HUES6 (cell line): ENCODE measurements at regions not wholly inside any gene's neighbourhood (a gene's known extent, or its start where the extent isn't known, plus 50 kb on each side); places are given as distances from the start of the nearest gene placed in this dataset.

Experiments
- H3K27ac ChIP-seq: 2 replicates; pipeline ENCODE4 v1.7.0; 2013; ENCODE audit warnings: low read depth, mild to moderate bottlenecking, low read length, inconsistent platforms
- H3K27me3 ChIP-seq: 2 replicates; pipeline ENCODE4 v1.6.1; 2013; ENCODE audit warnings: low read length; ENCODE audit not compliant: control insufficient read depth, insufficient read depth
- H3K36me3 ChIP-seq: 2 replicates; pipeline ENCODE4 v1.6.1; 2013; ENCODE audit warnings: low read length; ENCODE audit not compliant: control insufficient read depth, insufficient read depth
- H3K4me1 ChIP-seq: 2 replicates; pipeline ENCODE4 v1.6.1; 2013; ENCODE audit warnings: low read length; ENCODE audit not compliant: control insufficient read depth, insufficient read depth
- H3K4me3 ChIP-seq: 2 replicates; pipeline ENCODE4 v1.5.1; 2013; ENCODE audit warnings: low read depth, low read length
- H3K9ac ChIP-seq: one replicate; pipeline ENCODE4 v1.6.1; 2013; ENCODE audit warnings: mild to moderate bottlenecking, low read length
- H3K9me3 ChIP-seq: 2 replicates; pipeline ENCODE4 v1.6.1; 2013; ENCODE audit warnings: low read depth, low read length; ENCODE audit not compliant: control insufficient read depth, insufficient read depth

DNA sequence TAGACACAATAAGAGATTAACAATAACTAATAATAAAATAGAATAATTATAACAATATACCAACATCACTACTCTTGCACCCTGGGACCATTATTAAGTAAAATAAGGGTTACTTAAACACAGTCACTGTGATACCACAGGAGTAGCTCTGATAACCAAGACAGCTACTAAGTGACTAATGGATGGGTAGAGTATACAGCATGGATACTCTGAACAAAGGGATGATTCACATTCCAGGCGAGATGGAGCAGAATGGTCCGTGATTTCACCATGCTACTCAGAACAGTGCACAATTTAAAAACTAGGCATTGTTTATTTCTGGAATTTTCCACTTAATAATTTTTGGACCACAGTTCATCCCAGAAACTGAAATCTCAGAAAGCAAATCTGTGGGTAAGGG lies 80.0 kb upstream of the FUT9 start:
- H3K4me1 ChIP-seq, result no peaks in the 10 kb centered on the region
- no peak overlapping the region for H3K4me3 ChIP-seq
- H3K27me3 ChIP-seq, result no peaks in the 10 kb centered on the region
- H3K9ac ChIP-seq, result no peak overlapping the region
- no peaks in the 10 kb centered on the region for H3K9me3 ChIP-seq
- H3K27ac ChIP-seq, result no peak overlapping the region
- H3K36me3 ChIP-seq, result no peaks in the 10 kb centered on the region

GRCh38 chr6:95946906-95947305 lies 68.9 kb upstream of the FUT9 start:
- H3K36me3 ChIP-seq, result no peaks in the 10 kb centered on the region
- no peaks in the 10 kb centered on the region for H3K9me3 ChIP-seq
- H3K27ac ChIP-seq, result no peak overlapping the region
- no peak overlapping the region for H3K4me3 ChIP-seq
- no peaks in the 10 kb centered on the region for H3K4me1 ChIP-seq
- no peaks in the 10 kb centered on the region for H3K27me3 ChIP-seq
- H3K9ac ChIP-seq, result no peak overlapping the region

DNA sequence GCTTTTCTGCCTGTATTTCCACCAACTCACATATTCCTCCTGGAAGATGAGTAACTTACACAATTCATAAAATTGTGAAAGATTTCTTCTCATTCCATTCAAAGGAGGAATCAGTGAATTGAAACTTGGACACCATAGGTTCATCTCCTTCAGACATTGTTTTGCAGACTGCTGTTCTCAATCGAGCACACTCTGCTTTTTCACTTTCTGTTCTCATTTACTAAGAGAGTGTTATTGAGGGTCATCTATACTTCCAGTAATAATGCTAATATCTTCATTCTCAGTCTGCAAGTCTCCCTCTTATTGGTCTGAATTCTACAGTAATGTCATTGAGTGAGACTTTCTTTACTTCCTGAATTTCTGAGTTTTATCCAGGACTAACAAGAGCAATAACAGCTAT lies 67.5 kb upstream of the FUT9 start:
- Histone ChIP-seq H3K9ac (no peak overlapping the region), H3K36me3 (no peaks in the 10 kb centered on the region), H3K4me3 (no peak overlapping the region), H3K27ac (no peak overlapping the region), H3K27me3 (no peaks in the 10 kb centered on the region), H3K4me1 (no peaks in the 10 kb centered on the region), H3K9me3 (no peaks in the 10 kb centered on the region)

- Histone ChIP-seq H3K27me3 (no peaks in the 10 kb centered on the region), H3K4me1 (no peaks in the 10 kb centered on the region), H3K27ac (no peak overlapping the region), H3K4me3 (no peak overlapping the region), H3K9me3 (no peaks in the 10 kb centered on the region), H3K36me3 (no peaks in the 10 kb centered on the region), H3K9ac (no peak overlapping the region)
Measured at GRCh38 chr6:95949985-95950384, 65.8 kb upstream of the FUT9 start.

DNA sequence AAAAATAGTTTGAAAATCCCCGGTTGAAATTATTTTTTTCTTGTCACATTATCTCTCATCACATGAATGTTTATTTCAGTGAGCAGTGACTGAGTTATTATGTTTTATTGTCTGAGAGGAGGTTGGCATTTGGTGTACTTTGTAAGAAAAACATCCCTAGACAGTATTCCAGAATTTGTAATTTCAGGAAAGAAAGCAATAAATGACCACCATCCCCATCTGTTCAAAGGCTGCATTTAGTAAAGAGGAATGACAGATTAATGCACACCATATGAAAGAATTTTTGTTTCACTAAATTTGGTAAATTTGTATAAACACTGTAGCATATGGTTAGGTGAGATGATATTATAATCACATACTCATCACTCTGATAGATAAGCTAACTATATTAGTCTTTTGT lies 57.1 kb upstream of the FUT9 start:
- no peaks in the 10 kb centered on the region for H3K9me3 ChIP-seq
- no peak overlapping the region for H3K9ac ChIP-seq
- H3K4me1 ChIP-seq, result no peaks in the 10 kb centered on the region
- H3K36me3 ChIP-seq, result no peaks in the 10 kb centered on the region
- H3K27me3 ChIP-seq, result no peaks in the 10 kb centered on the region
- no peak overlapping the region for H3K4me3 ChIP-seq
- H3K27ac ChIP-seq, result no peak overlapping the region

GRCh38 chr6:95959261-95959660 lies 56.5 kb upstream of the FUT9 start:
- Histone ChIP-seq H3K4me1 (no peaks in the 10 kb centered on the region), H3K27me3 (no peaks in the 10 kb centered on the region), H3K9me3 (no peaks in the 10 kb centered on the region), H3K9ac (no peak overlapping the region), H3K36me3 (no peaks in the 10 kb centered on the region), H3K4me3 (no peak overlapping the region), H3K27ac (no peak overlapping the region)
